HEK293 (cell line): ENCODE measurements at regions not wholly inside any gene's neighbourhood (a gene's known extent, or its start where the extent isn't known, plus 50 kb on each side); places are given as distances from the start of the nearest gene placed in this dataset.

ENCODE experiments used
- CTCF ChIA-PET: fragments of 350-600 bp; formaldehyde crosslinking; extraction: SDS; loops from one replicate; lab custom pipeline; 2021; ENCODE audit warnings: antibody characterized with exemption; lab: Yijun Ruan, JAX
- POLR2A ChIA-PET: fragments of 300-600 bp; formaldehyde crosslinking; extraction: SDS; loops from one replicate; lab custom pipeline; 2020; ENCODE audit warnings: antibody characterized with exemption, inconsistent platforms; lab: Yijun Ruan, JAX
- H3K27ac ChIP-seq: fragments of 200-500 bp; sonication (Bioruptor generic); 2 replicates; pipeline ENCODE4 v1.5.1; 2014; ENCODE audit warnings: low read depth, low read length, control low read depth, inconsistent platforms; ENCODE audit errors: extremely low read depth
- H3K36me3 ChIP-seq, 2 experiments: fragments of 200-500 bp in 1 of 2; sonication (Bioruptor generic) in 1 of 2; 1 replicate in 1 of 2; 2 replicates in 1 of 2; pipeline ENCODE4 v1.5.1; 2014 to 2017; ENCODE audit warnings: inconsistent platforms in 2 of 2, low read length in 2 of 2; ENCODE audit not compliant: control insufficient read depth in 2 of 2, insufficient read depth in 1 of 2
- H3K4me1 ChIP-seq: fragments of 200-500 bp; sonication (Bioruptor generic); 2 replicates; pipeline ENCODE4 v1.5.1; 2014; ENCODE audit warnings: mild to moderate bottlenecking, low read length, inconsistent platforms; ENCODE audit not compliant: control insufficient read depth, insufficient read depth
- H3K4me3 ChIP-seq: 2 replicates; pipeline ENCODE4 v1.5.1; 2011; ENCODE audit warnings: low read depth, mild to moderate bottlenecking, control low read depth, low read length, moderate library complexity
- H3K9me3 ChIP-seq: fragments of 200-500 bp; sonication (Bioruptor generic); 2 replicates; pipeline ENCODE4 v1.5.1; 2014; ENCODE audit warnings: low read depth, low read length, inconsistent platforms; ENCODE audit not compliant: control insufficient read depth, insufficient read depth
- ELK4 ChIP-seq: IDR thresholded peaks from 2 replicates; pipeline ENCODE4 v1.6.1; 2011; ENCODE audit warnings: mild to moderate bottlenecking, low read depth, low read length, borderline replicate concordance
- HOXA7 ChIP-seq: sonication (generic); formaldehyde crosslinking; IDR thresholded peaks from 2 replicates; pipeline ENCODE4 v1.8.1; 2022; ENCODE audit warnings: missing genetic modification reagents, borderline replicate concordance
- MEIS1 ChIP-seq: sonication (generic); formaldehyde crosslinking; IDR thresholded peaks from 2 replicates; pipeline ENCODE4 v1.8.1; 2022; ENCODE audit warnings: missing genetic modification reagents, mild to moderate bottlenecking, borderline replicate concordance
- SP2 ChIP-seq: fragments of 450-650 bp; formaldehyde crosslinking; IDR thresholded peaks from 2 replicates; pipeline ENCODE4 v1.5.1; 2016; ENCODE audit warnings: missing biosample characterization, missing genetic modification characterization
- TCF7L2 ChIP-seq: IDR thresholded peaks from 2 replicates; pipeline ENCODE4 v1.6.1; 2011; ENCODE audit warnings: low read depth, mild to moderate bottlenecking, inconsistent platforms, low read length, moderate library complexity, borderline replicate concordance
- ZBTB21 ChIP-seq: fragments of 450-650 bp; formaldehyde crosslinking; IDR thresholded peaks from 2 replicates; pipeline ENCODE4 v1.5.1; 2017; ENCODE audit warnings: missing biosample characterization, missing genetic modification characterization
- ZFHX2 ChIP-seq: fragments of 450-650 bp; formaldehyde crosslinking; conservative IDR thresholded peaks from 2 replicates; pipeline ENCODE4 v1.5.1; 2016; ENCODE audit warnings: missing biosample characterization, missing genetic modification characterization
- ZNF175 ChIP-seq: fragments of 450-650 bp; formaldehyde crosslinking; IDR thresholded peaks from 2 replicates; pipeline ENCODE4 v1.5.1; 2016; ENCODE audit warnings: missing biosample characterization, missing genetic modification characterization
- ZNF426 ChIP-seq: fragments of 450-650 bp; formaldehyde crosslinking; IDR thresholded peaks from 2 replicates; pipeline ENCODE4 v1.5.1; 2017; ENCODE audit warnings: missing biosample characterization, missing genetic modification characterization, mild to moderate bottlenecking, inconsistent platforms, moderate library complexity
- ZNF510 ChIP-seq: fragments of 450-650 bp; formaldehyde crosslinking; IDR thresholded peaks from 2 replicates; pipeline ENCODE4 v1.5.1; 2018; ENCODE audit warnings: mild to moderate bottlenecking, missing genetic modification characterization, missing biosample characterization; ENCODE audit not compliant: insufficient replicate concordance
- ZNF549 ChIP-seq: fragments of 450-650 bp; IDR thresholded peaks from 2 replicates; pipeline ENCODE4 v1.5.1; 2018; ENCODE audit warnings: missing biosample characterization, missing genetic modification characterization, mild to moderate bottlenecking, inconsistent platforms, moderate library complexity
- ZNF585B ChIP-seq: fragments of 450-650 bp; formaldehyde crosslinking; IDR thresholded peaks from 2 replicates; pipeline ENCODE4 v1.5.1; 2016; ENCODE audit warnings: missing biosample characterization, missing genetic modification characterization
- ZNF621 ChIP-seq: fragments of 450-650 bp; formaldehyde crosslinking; IDR thresholded peaks from 2 replicates; pipeline ENCODE4 v1.5.1; 2017; ENCODE audit warnings: missing biosample characterization, missing genetic modification characterization
- ZNF707 ChIP-seq: fragments of 450-650 bp; formaldehyde crosslinking; IDR thresholded peaks from 2 replicates; pipeline ENCODE4 v1.5.1; 2016; ENCODE audit warnings: missing biosample characterization, missing genetic modification characterization
- ZSCAN16 ChIP-seq: fragments of 450-650 bp; formaldehyde crosslinking; IDR thresholded peaks from 2 replicates; pipeline ENCODE4 v1.5.1; 2016; ENCODE audit warnings: missing biosample characterization, missing genetic modification characterization
- TF ChIP-seq, protein P1 (sequence below): fragments of 450-650 bp; formaldehyde crosslinking; IDR thresholded peaks from 2 replicates; pipeline ENCODE4 v1.5.1; 2016; ENCODE audit warnings: missing biosample characterization, missing genetic modification characterization, low read depth
- TF ChIP-seq, protein P2 (sequence below): fragments of 450-650 bp; formaldehyde crosslinking; IDR thresholded peaks from 2 replicates; pipeline ENCODE4 v1.5.1; 2017; ENCODE audit warnings: missing biosample characterization, mild to moderate bottlenecking, missing genetic modification characterization, moderate library complexity

- Histone ChIP-seq H3K9me3 (no peaks in the 10 kb centered on the region), H3K4me3 (no peak overlapping the region), H3K36me3 (no peaks in the 10 kb centered on the region), H3K27ac (no peak overlapping the region), H3K4me1 (no peaks in the 10 kb centered on the region)
- POLR2A ChIA-PET = no interaction called here
- CTCF ChIA-PET = no interaction called here
- no peak for TF ChIP-seq ELK4
These were observed 204.4 kb downstream of the PPARGC1A start for GRCh38 chr4:23685471-23685870.

DNA sequence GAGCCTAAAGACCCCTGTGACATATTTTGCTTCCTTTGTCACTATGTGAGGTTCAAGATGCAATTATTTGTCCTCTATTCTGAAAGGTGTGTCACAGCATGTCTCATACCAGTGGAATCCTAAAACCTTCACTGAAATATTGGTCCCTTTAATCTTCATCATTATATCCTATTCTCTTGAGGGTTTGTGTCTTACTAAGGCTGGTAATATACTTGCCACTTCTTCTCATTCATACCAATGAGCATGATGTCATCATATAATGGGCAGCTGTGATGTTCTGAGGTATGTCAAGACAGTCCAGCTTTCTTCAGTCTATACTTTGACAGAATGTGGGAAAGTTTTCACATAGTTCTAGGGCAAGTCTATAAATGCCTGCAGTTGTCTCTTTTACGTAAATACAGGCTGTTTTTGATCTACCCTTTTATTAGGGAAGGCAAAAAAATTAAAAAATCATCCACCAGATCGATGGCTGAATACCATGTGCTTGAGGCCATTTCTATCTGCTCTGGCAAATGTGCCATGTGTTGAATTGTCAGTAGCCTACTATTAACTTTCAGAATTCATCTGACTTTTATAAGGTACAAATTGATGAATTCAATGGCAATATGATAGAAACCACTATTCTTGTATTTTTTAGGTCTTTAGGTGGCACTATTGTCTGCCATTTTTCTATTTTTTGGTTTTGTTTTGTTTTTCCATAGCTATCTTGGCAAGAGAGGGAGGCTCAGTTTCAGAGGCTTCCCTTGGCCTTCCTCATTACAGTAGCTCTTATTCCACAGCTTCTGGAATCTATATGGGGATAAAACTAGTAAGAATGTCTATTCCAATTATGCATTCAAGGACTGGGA, 209.0 kb downstream of the PPARGC1A start:
- Histone ChIP-seq H3K4me3 (no peak overlapping the region), H3K27ac (no peak overlapping the region), H3K4me1 (no peaks in the 10 kb centered on the region), H3K36me3 (no peaks in the 10 kb centered on the region), H3K9me3 (no peaks in the 10 kb centered on the region)
- ChIA-PET POLR2A (no interaction called here), CTCF (interaction anchor here (0.9 kb wide), 1 partner anchor 10 kb away, joined by 6 read pairs; no protein-coding TSS in a partner anchor)
- no peak for TF ChIP-seq SP2 (tag by site-specific recombination)
- TF ChIP-seq, protein P1, sequence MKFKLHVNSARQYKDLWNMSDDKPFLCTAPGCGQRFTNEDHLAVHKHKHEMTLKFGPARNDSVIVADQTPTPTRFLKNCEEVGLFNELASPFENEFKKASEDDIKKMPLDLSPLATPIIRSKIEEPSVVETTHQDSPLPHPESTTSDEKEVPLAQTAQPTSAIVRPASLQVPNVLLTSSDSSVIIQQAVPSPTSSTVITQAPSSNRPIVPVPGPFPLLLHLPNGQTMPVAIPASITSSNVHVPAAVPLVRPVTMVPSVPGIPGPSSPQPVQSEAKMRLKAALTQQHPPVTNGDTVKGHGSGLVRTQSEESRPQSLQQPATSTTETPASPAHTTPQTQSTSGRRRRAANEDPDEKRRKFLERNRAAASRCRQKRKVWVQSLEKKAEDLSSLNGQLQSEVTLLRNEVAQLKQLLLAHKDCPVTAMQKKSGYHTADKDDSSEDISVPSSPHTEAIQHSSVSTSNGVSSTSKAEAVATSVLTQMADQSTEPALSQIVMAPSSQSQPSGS = peak; percentile 43; the same call in 1 of the 2 replicates

DNA sequence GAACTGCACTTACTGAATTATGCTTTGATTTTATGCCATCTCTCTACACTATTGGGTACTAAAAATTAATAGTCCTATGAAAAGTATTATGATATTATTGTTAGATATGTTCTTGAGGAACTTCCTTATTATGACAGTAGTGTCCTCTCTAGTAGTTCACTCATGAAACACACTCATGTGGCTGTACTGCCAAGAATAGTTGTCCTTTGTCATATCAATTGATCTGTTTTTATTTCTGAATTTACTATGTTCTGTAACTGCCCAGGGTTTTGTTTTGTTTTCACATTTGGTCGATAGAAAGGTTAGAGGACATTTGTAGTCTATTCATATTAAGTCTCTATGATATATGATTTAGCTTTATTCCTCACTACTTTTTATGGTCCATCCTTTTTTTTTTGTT, 215.2 kb downstream of the PPARGC1A start:
- Histone ChIP-seq H3K4me3 (no peak overlapping the region), H3K27ac (no peak overlapping the region), H3K36me3 (no peaks in the 10 kb centered on the region), H3K4me1 (no peaks in the 10 kb centered on the region), H3K9me3 (no peaks in the 10 kb centered on the region)
- POLR2A ChIA-PET = no interaction called here
- CTCF ChIA-PET = interaction anchor here (0.6 kb wide), 1 partner anchor 881 kb away, joined by 3 read pairs; no protein-coding TSS in a partner anchor
- TF ChIP-seq HOXA7 (CRISPR knock-in tag) (no peak), SP2 (tag by site-specific recombination) (no peak), ZNF175 (tag by site-specific recombination) (no peak), ZFHX2 (no peak), ZNF510 (tag by site-specific recombination) (no peak)
- TF ChIP-seq, all 188 proteins: peak for 0

- no peaks in the 10 kb centered on the region for H3K9me3 ChIP-seq
- TF ChIP-seq ZNF549 (tag by site-specific recombination) (no peak), MEIS1 (no peak), ZNF585B (tag by site-specific recombination) (no peak), TCF7L2 (no peak), ZNF707 (tag by site-specific recombination) (no peak), ZSCAN16 (tag by site-specific recombination) (no peak), ZBTB21 (tag by site-specific recombination) (no peak), ZNF621 (tag by site-specific recombination) (no peak), ZNF426 (no peak), ZFHX2 (no peak)
- TF ChIP-seq, protein P2, sequence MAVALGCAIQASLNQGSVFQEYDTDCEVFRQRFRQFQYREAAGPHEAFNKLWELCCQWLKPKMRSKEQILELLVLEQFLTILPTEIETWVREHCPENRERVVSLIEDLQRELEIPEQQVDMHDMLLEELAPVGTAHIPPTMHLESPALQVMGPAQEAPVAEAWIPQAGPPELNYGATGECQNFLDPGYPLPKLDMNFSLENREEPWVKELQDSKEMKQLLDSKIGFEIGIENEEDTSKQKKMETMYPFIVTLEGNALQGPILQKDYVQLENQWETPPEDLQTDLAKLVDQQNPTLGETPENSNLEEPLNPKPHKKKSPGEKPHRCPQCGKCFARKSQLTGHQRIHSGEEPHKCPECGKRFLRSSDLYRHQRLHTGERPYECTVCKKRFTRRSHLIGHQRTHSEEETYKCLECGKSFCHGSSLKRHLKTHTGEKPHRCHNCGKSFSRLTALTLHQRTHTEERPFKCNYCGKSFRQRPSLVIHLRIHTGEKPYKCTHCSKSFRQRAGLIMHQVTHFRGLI = no peak
- TF ChIP-seq, all 188 proteins: peak for 0
- Histone ChIP-seq H3K27ac (no peak overlapping the region), H3K4me1 (no peaks in the 10 kb centered on the region), H3K4me3 (no peak overlapping the region), H3K36me3 (no peaks in the 10 kb centered on the region)
- POLR2A ChIA-PET = no interaction called here
- CTCF ChIA-PET = no interaction called here
These were observed 222.2 kb downstream of the PPARGC1A start for GRCh38 chr4:23667659-23668058.
